GM21447 (cell line): ENCODE measurements at regions not wholly inside any gene's neighbourhood (a gene's known extent, or its start where the extent isn't known, plus 50 kb on each side); places are given as distances from the start of the nearest gene placed in this dataset.

Experiments used
- ATAC-seq: cut with Tn5 transposase; IDR thresholded peaks from one replicate; pipeline ENCODE4 v1.9.1; 2021; ENCODE audit not compliant: unreplicated experiment

GRCh38 chr5:107325866-107326265, 344.9 kb downstream of the EFNA5 start:
- no peak for ATAC-seq

- no peak for ATAC-seq
These were observed 345.9 kb downstream of the EFNA5 start for GRCh38 chr5:107324809-107325208.

GRCh38 chr5:107324071-107324470, 346.7 kb downstream of the EFNA5 start:
- ATAC-seq = no peak

- no peak for ATAC-seq
These were observed 347.2 kb downstream of the EFNA5 start for GRCh38 chr5:107323536-107323935.

- no peak for ATAC-seq
These were observed 347.8 kb downstream of the EFNA5 start for GRCh38 chr5:107322936-107323335.

GRCh38 chr5:107321906-107322305, 348.8 kb downstream of the EFNA5 start:
- ATAC-seq = no peak

GRCh38 chr5:107320846-107321245, 349.9 kb downstream of the EFNA5 start:
- no peak for ATAC-seq

GRCh38 chr5:107320376-107320775, 350.4 kb downstream of the EFNA5 start:
- no peak for ATAC-seq

GRCh38 chr5:107319901-107320300, 350.8 kb downstream of the EFNA5 start:
- ATAC-seq = no peak

- no peak for ATAC-seq
These were observed 356.4 kb downstream of the EFNA5 start for GRCh38 chr5:107314330-107314729.

- no peak for ATAC-seq
These were observed 356.8 kb downstream of the EFNA5 start for GRCh38 chr5:107313921-107314320.

- ATAC-seq = no peak
These were observed 357.6 kb downstream of the EFNA5 start for GRCh38 chr5:107313098-107313497.

GRCh38 chr5:107310181-107310580, 360.6 kb downstream of the EFNA5 start:
- no peak for ATAC-seq

- no peak for ATAC-seq
These were observed 364.1 kb downstream of the EFNA5 start for GRCh38 chr5:107306594-107306993.

- ATAC-seq = no peak
These were observed 364.7 kb downstream of the EFNA5 start for GRCh38 chr5:107306002-107306401.

GRCh38 chr5:107304684-107305083, 366.1 kb downstream of the EFNA5 start:
- no peak for ATAC-seq

- no peak for ATAC-seq
These were observed 367.4 kb downstream of the EFNA5 start for GRCh38 chr5:107303171-107303968.

GRCh38 chr5:107302441-107302840, 368.3 kb downstream of the EFNA5 start:
- no peak for ATAC-seq

GRCh38 chr5:107301999-107302398, 368.7 kb downstream of the EFNA5 start:
- no peak for ATAC-seq

GRCh38 chr5:107300721-107301327, 369.9 kb downstream of the EFNA5 start:
- no peak for ATAC-seq

GRCh38 chr5:107296572-107296971, 374.2 kb downstream of the EFNA5 start:
- ATAC-seq = no peak

GRCh38 chr5:107295914-107296313, 374.8 kb downstream of the EFNA5 start:
- ATAC-seq = no peak

- no peak for ATAC-seq
These were observed 376.1 kb downstream of the EFNA5 start for GRCh38 chr5:107294669-107295068.
